ENCODE measurements at regions not wholly inside any gene's neighbourhood (a gene's known extent, or its start where the extent isn't known, plus 50 kb on each side); places are given as distances from the start of the nearest gene placed in this dataset.

DNA sequence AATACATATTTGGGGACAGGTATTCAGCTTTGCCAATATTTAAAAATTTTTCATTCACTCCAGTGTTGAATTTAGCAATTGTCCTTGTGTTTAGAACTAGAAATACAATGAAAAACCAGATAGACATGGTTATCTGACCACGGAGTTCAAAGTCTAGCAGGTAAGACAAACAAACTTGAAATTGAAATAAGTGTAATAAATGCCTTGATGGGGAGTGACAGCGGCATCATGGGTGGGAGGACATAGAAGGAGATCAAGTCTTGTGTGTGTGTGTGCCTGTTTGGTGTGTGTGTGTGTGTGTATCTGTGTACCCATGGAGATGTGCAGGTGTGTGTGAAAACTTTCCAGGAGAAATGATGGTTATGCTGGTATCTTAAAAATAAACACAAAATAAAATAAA, 750.0 kb upstream of the CITED2 start:
- TF ChIP-seq, protein P1, sequence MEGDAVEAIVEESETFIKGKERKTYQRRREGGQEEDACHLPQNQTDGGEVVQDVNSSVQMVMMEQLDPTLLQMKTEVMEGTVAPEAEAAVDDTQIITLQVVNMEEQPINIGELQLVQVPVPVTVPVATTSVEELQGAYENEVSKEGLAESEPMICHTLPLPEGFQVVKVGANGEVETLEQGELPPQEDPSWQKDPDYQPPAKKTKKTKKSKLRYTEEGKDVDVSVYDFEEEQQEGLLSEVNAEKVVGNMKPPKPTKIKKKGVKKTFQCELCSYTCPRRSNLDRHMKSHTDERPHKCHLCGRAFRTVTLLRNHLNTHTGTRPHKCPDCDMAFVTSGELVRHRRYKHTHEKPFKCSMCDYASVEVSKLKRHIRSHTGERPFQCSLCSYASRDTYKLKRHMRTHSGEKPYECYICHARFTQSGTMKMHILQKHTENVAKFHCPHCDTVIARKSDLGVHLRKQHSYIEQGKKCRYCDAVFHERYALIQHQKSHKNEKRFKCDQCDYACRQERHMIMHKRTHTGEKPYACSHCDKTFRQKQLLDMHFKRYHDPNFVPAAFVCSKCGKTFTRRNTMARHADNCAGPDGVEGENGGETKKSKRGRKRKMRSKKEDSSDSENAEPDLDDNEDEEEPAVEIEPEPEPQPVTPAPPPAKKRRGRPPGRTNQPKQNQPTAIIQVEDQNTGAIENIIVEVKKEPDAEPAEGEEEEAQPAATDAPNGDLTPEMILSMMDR (conservative IDR thresholded peaks at IDR 0.05 in 1 of 2, IDR thresholded peaks at IDR 0.05 in 1 of 2; ENCODE audit: extremely low read depth in 1 of 2, insufficient read depth in 1 of 2, low read depth in 1 of 2, low read length in 2 of 2) = no peak
- no peak for TF ChIP-seq EZH2 (IDR thresholded peaks at IDR 0.05; ENCODE audit: borderline replicate concordance, low read length)

Data from mammary epithelial cell (primary cell).